GM18498 (cell line): ENCODE measurements at regions not wholly inside any gene's neighbourhood (a gene's known extent, or its start where the extent isn't known, plus 50 kb on each side); places are given as distances from the start of the nearest gene placed in this dataset.

Experiments
- ATAC-seq: cut with Tn5 transposase; IDR thresholded peaks from one replicate; pipeline ENCODE4 v1.9.1; 2021; ENCODE audit warnings: mild to moderate bottlenecking, moderate library complexity; ENCODE audit not compliant: unreplicated experiment

- no peak for ATAC-seq
Measured at GRCh38 chr11:33560729-33561128, 139.9 kb downstream of the C11orf91 start.

- no peak for ATAC-seq
Measured at GRCh38 chr11:33559567-33559966, 141.1 kb downstream of the C11orf91 start.

GRCh38 chr11:33558097-33558496, 142.5 kb downstream of the C11orf91 start:
- ATAC-seq: no peak

GRCh38 chr11:33557201-33557600, 143.4 kb downstream of the C11orf91 start:
- no peak for ATAC-seq

GRCh38 chr11:33554219-33554618, 146.4 kb downstream of the C11orf91 start:
- ATAC-seq: no peak

- no peak for ATAC-seq
Measured at GRCh38 chr11:33553486-33553885, 147.1 kb downstream of the C11orf91 start.

- ATAC-seq: no peak
Measured at GRCh38 chr11:33552756-33553155, 147.9 kb downstream of the C11orf91 start.

- no peak for ATAC-seq
Measured at GRCh38 chr11:33551051-33551450, 149.6 kb downstream of the C11orf91 start.

GRCh38 chr11:33549483-33549882, 151.1 kb downstream of the C11orf91 start:
- no peak for ATAC-seq

GRCh38 chr11:33545931-33546330, 154.7 kb downstream of the C11orf91 start:
- no peak for ATAC-seq

- ATAC-seq: no peak
Measured at GRCh38 chr11:33544593-33545373, 155.8 kb downstream of the C11orf91 start.

- no peak for ATAC-seq
Measured at GRCh38 chr11:33543823-33544222, 156.8 kb downstream of the C11orf91 start.

GRCh38 chr11:33542921-33543320, 157.7 kb downstream of the C11orf91 start:
- ATAC-seq: no peak

GRCh38 chr11:33540946-33541915, 159.4 kb downstream of the C11orf91 start:
- no peak for ATAC-seq

- no peak for ATAC-seq
Measured at GRCh38 chr11:33540427-33540826, 160.2 kb downstream of the C11orf91 start.

- no peak for ATAC-seq
Measured at GRCh38 chr11:33539751-33540150, 160.9 kb downstream of the C11orf91 start.

GRCh38 chr11:33538726-33539125, 161.9 kb downstream of the C11orf91 start:
- ATAC-seq: no peak

GRCh38 chr11:33536178-33536577, 164.4 kb downstream of the C11orf91 start:
- ATAC-seq: no peak

GRCh38 chr11:33534575-33534974, 166.1 kb downstream of the C11orf91 start:
- ATAC-seq: no peak

GRCh38 chr11:33533386-33534052, 167.1 kb downstream of the C11orf91 start:
- ATAC-seq: no peak

- ATAC-seq: no peak
Measured at GRCh38 chr11:33532720-33533385, 167.8 kb downstream of the C11orf91 start.
